Astrocyte (in vitro differentiated cells and primary cell): ENCODE measurements at regions not wholly inside any gene's neighbourhood (a gene's known extent, or its start where the extent isn't known, plus 50 kb on each side); places are given as distances from the start of the nearest gene placed in this dataset.

Experiments used
- CTCF ChIP-seq: IDR thresholded peaks from 2 replicates; pipeline ENCODE4 v1.5.1; 2011; ENCODE audit warnings: low read depth, mild to moderate bottlenecking, inconsistent platforms, low read length, moderate library complexity; ENCODE audit not compliant: insufficient read depth
- EZH2 ChIP-seq: IDR thresholded peaks from 2 replicates; pipeline ENCODE4 v1.6.1; 2012; ENCODE audit warnings: mild to moderate bottlenecking, low read length, inconsistent platforms; ENCODE audit not compliant: insufficient read depth

GRCh38 chr6:144834426-144835038, 549.4 kb downstream of the UTRN start:
- TF ChIP-seq CTCF (no peak), EZH2 (no peak)
